ENCODE measurements at regions not wholly inside any gene's neighbourhood (a gene's known extent, or its start where the extent isn't known, plus 50 kb on each side); places are given as distances from the start of the nearest gene placed in this dataset.
"Not testable (repeated sequence)": the region's sequence is repeated elsewhere in the genome, so short reads cannot be mapped to it uniquely, and the experiment has no call there.

GRCh38 chrX:75596178-75596577, 73.3 kb upstream of the ZDHHC15 start:
- H3K9me3 ChIP-seq, result no peaks in the 10 kb centered on the region
- H3K27ac ChIP-seq, result no peak overlapping the region
- DNase-seq, result no peak
- H3K36me3 ChIP-seq, result no peaks in the 10 kb centered on the region
- H3K4me1 ChIP-seq, result no peaks in the 10 kb centered on the region
- no peak overlapping the region for H3K4me3 ChIP-seq
- H3K27me3 ChIP-seq, result no peaks in the 10 kb centered on the region
- TF ChIP-seq POLR2A (IDR thresholded peaks at IDR 0.05), result no peak
- TF ChIP-seq, protein P1, sequence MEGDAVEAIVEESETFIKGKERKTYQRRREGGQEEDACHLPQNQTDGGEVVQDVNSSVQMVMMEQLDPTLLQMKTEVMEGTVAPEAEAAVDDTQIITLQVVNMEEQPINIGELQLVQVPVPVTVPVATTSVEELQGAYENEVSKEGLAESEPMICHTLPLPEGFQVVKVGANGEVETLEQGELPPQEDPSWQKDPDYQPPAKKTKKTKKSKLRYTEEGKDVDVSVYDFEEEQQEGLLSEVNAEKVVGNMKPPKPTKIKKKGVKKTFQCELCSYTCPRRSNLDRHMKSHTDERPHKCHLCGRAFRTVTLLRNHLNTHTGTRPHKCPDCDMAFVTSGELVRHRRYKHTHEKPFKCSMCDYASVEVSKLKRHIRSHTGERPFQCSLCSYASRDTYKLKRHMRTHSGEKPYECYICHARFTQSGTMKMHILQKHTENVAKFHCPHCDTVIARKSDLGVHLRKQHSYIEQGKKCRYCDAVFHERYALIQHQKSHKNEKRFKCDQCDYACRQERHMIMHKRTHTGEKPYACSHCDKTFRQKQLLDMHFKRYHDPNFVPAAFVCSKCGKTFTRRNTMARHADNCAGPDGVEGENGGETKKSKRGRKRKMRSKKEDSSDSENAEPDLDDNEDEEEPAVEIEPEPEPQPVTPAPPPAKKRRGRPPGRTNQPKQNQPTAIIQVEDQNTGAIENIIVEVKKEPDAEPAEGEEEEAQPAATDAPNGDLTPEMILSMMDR (IDR thresholded peaks at IDR 0.05), result no peak
- intact Hi-C loops (cut with DNase I; ENCODE audit: low total_unique reads), result no loop called here

DNA sequence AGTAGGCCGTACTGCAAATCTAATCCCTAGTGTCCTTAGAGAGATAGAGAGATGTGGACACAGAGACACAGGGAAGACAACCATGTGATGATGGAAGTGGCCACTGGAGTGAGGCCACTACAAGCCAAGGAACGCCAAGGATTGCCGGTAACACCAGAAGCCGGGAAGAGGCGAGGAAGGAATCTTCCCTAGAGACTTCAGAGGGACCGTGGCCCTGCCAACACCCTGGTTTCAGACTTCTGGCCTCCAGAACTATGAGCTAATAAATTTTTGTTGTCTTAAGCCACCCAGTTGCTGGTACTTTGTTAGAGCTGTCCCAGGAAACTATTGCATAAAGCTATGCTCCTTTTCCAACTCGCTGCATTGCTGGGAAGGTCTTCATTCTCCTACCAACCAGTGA, 70.3 kb upstream of the ZDHHC15 start:
- intact Hi-C loops (cut with DNase I; ENCODE audit: low total_unique reads); H3K36me3 ChIP-seq; H3K9me3 ChIP-seq; DNase-seq; H3K27ac ChIP-seq; H3K27me3 ChIP-seq; H3K4me3 ChIP-seq; H3K4me1 ChIP-seq: not testable (repeated sequence)

GRCh38 chrX:75582511-75582910, 59.7 kb upstream of the ZDHHC15 start:
- intact Hi-C loops (cut with DNase I; ENCODE audit: low total_unique reads), result no loop called here
- H3K4me1 ChIP-seq, result no peaks in the 10 kb centered on the region
- H3K4me3 ChIP-seq, result no peak overlapping the region
- no peak for DNase-seq
- H3K27ac ChIP-seq, result no peak overlapping the region
- TF ChIP-seq, protein P1 (IDR thresholded peaks at IDR 0.05), result no peak
- no peak for TF ChIP-seq POLR2A (IDR thresholded peaks at IDR 0.05)
- no peaks in the 10 kb centered on the region for H3K9me3 ChIP-seq
- H3K27me3 ChIP-seq, result no peaks in the 10 kb centered on the region
- no peaks in the 10 kb centered on the region for H3K36me3 ChIP-seq
